ENCODE measurements at regions not wholly inside any gene's neighbourhood (a gene's known extent, or its start where the extent isn't known, plus 50 kb on each side); places are given as distances from the start of the nearest gene placed in this dataset.

- no peak for DNase-seq (ENCODE audit: low spot score)
Observed at GRCh38 chr11:11135820-11136476, 217.1 kb downstream of the CSNK2A3 start.

- DNase-seq (ENCODE audit: low spot score) = no peak
Observed at GRCh38 chr11:11129118-11129517, 223.9 kb downstream of the CSNK2A3 start.

- no peak for DNase-seq (ENCODE audit: low spot score)
Observed at GRCh38 chr11:11125618-11126017, 227.4 kb downstream of the CSNK2A3 start.

- no peak for DNase-seq (ENCODE audit: low spot score)
Observed at GRCh38 chr11:11122749-11123148, 230.3 kb downstream of the CSNK2A3 start.

GRCh38 chr11:11119917-11120316 is 233.1 kb downstream of the CSNK2A3 start:
- no peak for DNase-seq (ENCODE audit: low spot score)

GRCh38 chr11:11117730-11118129 is 235.3 kb downstream of the CSNK2A3 start:
- no peak for DNase-seq (ENCODE audit: low spot score)

GRCh38 chr11:11115475-11115874 is 237.6 kb downstream of the CSNK2A3 start:
- DNase-seq (ENCODE audit: low spot score) = no peak

- no peak for DNase-seq (ENCODE audit: low spot score)
Observed at GRCh38 chr11:11113626-11114025, 239.4 kb downstream of the CSNK2A3 start.

GRCh38 chr11:11108026-11108425 is 245.0 kb downstream of the CSNK2A3 start:
- DNase-seq (ENCODE audit: low spot score) = no peak

GRCh38 chr11:11107076-11107723 is 245.8 kb downstream of the CSNK2A3 start:
- no peak for DNase-seq (ENCODE audit: low spot score)

GRCh38 chr11:11105361-11105760 is 247.5 kb upstream of the ZBED5 start:
- no peak for DNase-seq (ENCODE audit: low spot score)

- no peak for DNase-seq (ENCODE audit: low spot score)
Observed at GRCh38 chr11:11095831-11096723, 238.2 kb upstream of the ZBED5 start.

- no peak for DNase-seq (ENCODE audit: low spot score)
Observed at GRCh38 chr11:11090495-11090894, 232.6 kb upstream of the ZBED5 start.

GRCh38 chr11:11089805-11090204 is 232.0 kb upstream of the ZBED5 start:
- DNase-seq (ENCODE audit: low spot score) = no peak

GRCh38 chr11:11086979-11087378 is 229.1 kb upstream of the ZBED5 start:
- no peak for DNase-seq (ENCODE audit: low spot score)

GRCh38 chr11:11085580-11085979 is 227.7 kb upstream of the ZBED5 start:
- DNase-seq (ENCODE audit: low spot score) = no peak

- DNase-seq (ENCODE audit: low spot score) = no peak
Observed at GRCh38 chr11:11084337-11084736, 226.5 kb upstream of the ZBED5 start.

- no peak for DNase-seq (ENCODE audit: low spot score)
Observed at GRCh38 chr11:11083441-11083840, 225.6 kb upstream of the ZBED5 start.

- DNase-seq (ENCODE audit: low spot score) = no peak
Observed at GRCh38 chr11:11082646-11083045, 224.8 kb upstream of the ZBED5 start.

- no peak for DNase-seq (ENCODE audit: low spot score)
Observed at GRCh38 chr11:11081776-11082175, 223.9 kb upstream of the ZBED5 start.

GRCh38 chr11:11081288-11081687 is 223.4 kb upstream of the ZBED5 start:
- peak; percentile 31 for DNase-seq (ENCODE audit: low spot score)

GRCh38 chr11:11078344-11079086 is 220.7 kb upstream of the ZBED5 start:
- no peak for DNase-seq (ENCODE audit: low spot score)
